ENCODE measurements at regions not wholly inside any gene's neighbourhood (a gene's known extent, or its start where the extent isn't known, plus 50 kb on each side); places are given as distances from the start of the nearest gene placed in this dataset.

GRCh38 chrX:44096666-44097065 lies 123.5 kb upstream of the NDP start:
- Histone ChIP-seq H3K9me3 (ENCODE audit: control insufficient read depth, low read length) (no peaks in the 10 kb centered on the region), H3K4me1 (ENCODE audit: control insufficient read depth, insufficient read depth, low read length) (no peaks in the 10 kb centered on the region), H3K4me3 (ENCODE audit: low read length) (no peak overlapping the region), H3K27me3 (replicated peaks; ENCODE audit: control insufficient read depth, insufficient read depth, low read length) (peaks cover 26% of the 10 kb centered on the region), H3K36me3 (ENCODE audit: control insufficient read depth, insufficient read depth, low read length, severe bottlenecking) (no peaks in the 10 kb centered on the region), H3K9ac (ENCODE audit: low read length) (no peak overlapping the region)
- no peak for DNase-seq (ENCODE audit: low read depth)

- Histone ChIP-seq H3K36me3 (ENCODE audit: control insufficient read depth, insufficient read depth, low read length, severe bottlenecking) (no peaks in the 10 kb centered on the region), H3K27me3 (replicated peaks; ENCODE audit: control insufficient read depth, insufficient read depth, low read length) (peaks cover 28% of the 10 kb centered on the region), H3K4me1 (ENCODE audit: control insufficient read depth, insufficient read depth, low read length) (no peaks in the 10 kb centered on the region), H3K9ac (ENCODE audit: low read length) (no peak overlapping the region), H3K4me3 (ENCODE audit: low read length) (no peak overlapping the region), H3K9me3 (ENCODE audit: control insufficient read depth, low read length) (peaks cover 2% of the 10 kb centered on the region)
- no peak for DNase-seq (ENCODE audit: low read depth)
Observed at GRCh38 chrX:44094821-44095530, 121.8 kb upstream of the NDP start.

GRCh38 chrX:44093431-44093830 lies 120.2 kb upstream of the NDP start:
- peaks cover 25% of the 10 kb centered on the region for H3K27me3 ChIP-seq (replicated peaks; ENCODE audit: control insufficient read depth, insufficient read depth, low read length)
- H3K36me3 ChIP-seq (ENCODE audit: control insufficient read depth, insufficient read depth, low read length, severe bottlenecking), result no peaks in the 10 kb centered on the region
- H3K9ac ChIP-seq (ENCODE audit: low read length), result no peak overlapping the region
- H3K4me1 ChIP-seq (ENCODE audit: control insufficient read depth, insufficient read depth, low read length), result no peaks in the 10 kb centered on the region
- H3K9me3 ChIP-seq (ENCODE audit: control insufficient read depth, low read length), result peaks cover 2% of the 10 kb centered on the region
- DNase-seq (ENCODE audit: low read depth), result no peak
- no peak overlapping the region for H3K4me3 ChIP-seq (ENCODE audit: low read length)

GRCh38 chrX:44092778-44093177 lies 119.6 kb upstream of the NDP start:
- H3K4me3 ChIP-seq (ENCODE audit: low read length), result no peak overlapping the region
- no peak overlapping the region for H3K9ac ChIP-seq (ENCODE audit: low read length)
- H3K4me1 ChIP-seq (ENCODE audit: control insufficient read depth, insufficient read depth, low read length), result no peaks in the 10 kb centered on the region
- peaks cover 22% of the 10 kb centered on the region for H3K27me3 ChIP-seq (replicated peaks; ENCODE audit: control insufficient read depth, insufficient read depth, low read length)
- no peak for DNase-seq (ENCODE audit: low read depth)
- H3K36me3 ChIP-seq (ENCODE audit: control insufficient read depth, insufficient read depth, low read length, severe bottlenecking), result no peaks in the 10 kb centered on the region
- H3K9me3 ChIP-seq (ENCODE audit: control insufficient read depth, low read length), result peaks cover 2% of the 10 kb centered on the region

GRCh38 chrX:44088510-44089144 lies 115.4 kb upstream of the NDP start:
- no peak for DNase-seq (ENCODE audit: low read depth)
- Histone ChIP-seq H3K27me3 (replicated peaks; ENCODE audit: control insufficient read depth, insufficient read depth, low read length) (peaks cover 12% of the 10 kb centered on the region), H3K36me3 (ENCODE audit: control insufficient read depth, insufficient read depth, low read length, severe bottlenecking) (no peaks in the 10 kb centered on the region), H3K4me1 (ENCODE audit: control insufficient read depth, insufficient read depth, low read length) (no peaks in the 10 kb centered on the region), H3K4me3 (ENCODE audit: low read length) (no peak overlapping the region), H3K9ac (ENCODE audit: low read length) (no peak overlapping the region), H3K9me3 (ENCODE audit: control insufficient read depth, low read length) (peaks cover 2% of the 10 kb centered on the region)

- Histone ChIP-seq H3K36me3 (ENCODE audit: control insufficient read depth, insufficient read depth, low read length, severe bottlenecking) (no peaks in the 10 kb centered on the region), H3K9ac (ENCODE audit: low read length) (no peak overlapping the region), H3K4me1 (ENCODE audit: control insufficient read depth, insufficient read depth, low read length) (no peaks in the 10 kb centered on the region), H3K9me3 (ENCODE audit: control insufficient read depth, low read length) (no peaks in the 10 kb centered on the region), H3K27me3 (replicated peaks; ENCODE audit: control insufficient read depth, insufficient read depth, low read length) (peaks cover 11% of the 10 kb centered on the region), H3K4me3 (ENCODE audit: low read length) (no peak overlapping the region)
- peak; percentile 6 for DNase-seq (ENCODE audit: low read depth)
Observed at GRCh38 chrX:44085209-44085608, 112.0 kb upstream of the NDP start.

GRCh38 chrX:44082829-44083228 lies 109.6 kb upstream of the NDP start:
- no peak for DNase-seq (ENCODE audit: low read depth)
- Histone ChIP-seq H3K4me1 (ENCODE audit: control insufficient read depth, insufficient read depth, low read length) (no peaks in the 10 kb centered on the region), H3K9ac (ENCODE audit: low read length) (no peak overlapping the region), H3K36me3 (ENCODE audit: control insufficient read depth, insufficient read depth, low read length, severe bottlenecking) (no peaks in the 10 kb centered on the region), H3K27me3 (replicated peaks; ENCODE audit: control insufficient read depth, insufficient read depth, low read length) (peaks cover 11% of the 10 kb centered on the region), H3K4me3 (ENCODE audit: low read length) (no peak overlapping the region), H3K9me3 (ENCODE audit: control insufficient read depth, low read length) (peaks cover 9% of the 10 kb centered on the region)

- H3K36me3 ChIP-seq (ENCODE audit: control insufficient read depth, insufficient read depth, low read length, severe bottlenecking), result no peaks in the 10 kb centered on the region
- H3K4me1 ChIP-seq (ENCODE audit: control insufficient read depth, insufficient read depth, low read length), result no peaks in the 10 kb centered on the region
- peaks cover 14% of the 10 kb centered on the region for H3K9me3 ChIP-seq (ENCODE audit: control insufficient read depth, low read length)
- no peak overlapping the region for H3K4me3 ChIP-seq (ENCODE audit: low read length)
- no peak for DNase-seq (ENCODE audit: low read depth)
- no peak overlapping the region for H3K9ac ChIP-seq (ENCODE audit: low read length)
- peaks cover 11% of the 10 kb centered on the region for H3K27me3 ChIP-seq (replicated peaks; ENCODE audit: control insufficient read depth, insufficient read depth, low read length)
Observed at GRCh38 chrX:44080083-44080482, 106.9 kb upstream of the NDP start.

GRCh38 chrX:44072631-44073030 lies 99.4 kb upstream of the NDP start:
- H3K4me3 ChIP-seq (ENCODE audit: low read length), result no peak overlapping the region
- no peaks in the 10 kb centered on the region for H3K4me1 ChIP-seq (ENCODE audit: control insufficient read depth, insufficient read depth, low read length)
- peaks cover 25% of the 10 kb centered on the region for H3K27me3 ChIP-seq (replicated peaks; ENCODE audit: control insufficient read depth, insufficient read depth, low read length)
- H3K36me3 ChIP-seq (ENCODE audit: control insufficient read depth, insufficient read depth, low read length, severe bottlenecking), result no peaks in the 10 kb centered on the region
- DNase-seq (ENCODE audit: low read depth), result no peak
- no peak overlapping the region for H3K9ac ChIP-seq (ENCODE audit: low read length)
- H3K9me3 ChIP-seq (ENCODE audit: control insufficient read depth, low read length), result peaks cover 2% of the 10 kb centered on the region

GRCh38 chrX:44071847-44072551 lies 98.8 kb upstream of the NDP start:
- Histone ChIP-seq H3K9me3 (ENCODE audit: control insufficient read depth, low read length) (no peaks in the 10 kb centered on the region), H3K36me3 (ENCODE audit: control insufficient read depth, insufficient read depth, low read length, severe bottlenecking) (no peaks in the 10 kb centered on the region), H3K4me1 (ENCODE audit: control insufficient read depth, insufficient read depth, low read length) (no peaks in the 10 kb centered on the region), H3K4me3 (ENCODE audit: low read length) (no peak overlapping the region), H3K9ac (ENCODE audit: low read length) (no peak overlapping the region), H3K27me3 (replicated peaks; ENCODE audit: control insufficient read depth, insufficient read depth, low read length) (peaks cover 26% of the 10 kb centered on the region)
- peak; percentile 28 for DNase-seq (ENCODE audit: low read depth)

- Histone ChIP-seq H3K9ac (ENCODE audit: low read length) (no peak overlapping the region), H3K9me3 (ENCODE audit: control insufficient read depth, low read length) (no peaks in the 10 kb centered on the region), H3K36me3 (ENCODE audit: control insufficient read depth, insufficient read depth, low read length, severe bottlenecking) (no peaks in the 10 kb centered on the region), H3K27me3 (replicated peaks; ENCODE audit: control insufficient read depth, insufficient read depth, low read length) (peaks cover 26% of the 10 kb centered on the region), H3K4me3 (ENCODE audit: low read length) (no peak overlapping the region), H3K4me1 (ENCODE audit: control insufficient read depth, insufficient read depth, low read length) (no peaks in the 10 kb centered on the region)
- DNase-seq (ENCODE audit: low read depth), result no peak
Observed at GRCh38 chrX:44071070-44071645, 98.0 kb upstream of the NDP start.

All from adipocyte (in vitro differentiated cells).